ENCODE measurements at regions not wholly inside any gene's neighbourhood (a gene's known extent, or its start where the extent isn't known, plus 50 kb on each side); places are given as distances from the start of the nearest gene placed in this dataset.
"Not testable (repeated sequence)": the region's sequence is repeated elsewhere in the genome, so short reads cannot be mapped to it uniquely, and the experiment has no call there.

DNA sequence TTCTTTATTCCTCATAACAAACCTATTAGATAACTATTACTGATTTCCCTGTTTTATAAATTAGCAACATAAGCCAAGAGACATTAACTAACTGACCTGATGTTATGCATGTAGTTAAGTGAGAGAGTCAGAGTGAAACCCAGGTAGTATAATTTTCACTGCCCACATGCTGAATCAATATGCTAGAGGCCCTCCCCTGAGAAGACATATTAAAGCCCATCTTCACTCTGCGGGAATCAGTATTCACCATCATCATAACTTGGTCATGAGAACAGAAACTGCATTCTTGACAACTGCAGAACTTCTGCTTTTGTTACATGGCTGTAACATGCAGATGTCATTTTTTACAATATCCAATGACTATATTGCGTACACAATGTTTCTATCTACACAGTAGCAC, 1324.3 kb downstream of the ARAP2 start:
- DNase-seq: no peak

DNA sequence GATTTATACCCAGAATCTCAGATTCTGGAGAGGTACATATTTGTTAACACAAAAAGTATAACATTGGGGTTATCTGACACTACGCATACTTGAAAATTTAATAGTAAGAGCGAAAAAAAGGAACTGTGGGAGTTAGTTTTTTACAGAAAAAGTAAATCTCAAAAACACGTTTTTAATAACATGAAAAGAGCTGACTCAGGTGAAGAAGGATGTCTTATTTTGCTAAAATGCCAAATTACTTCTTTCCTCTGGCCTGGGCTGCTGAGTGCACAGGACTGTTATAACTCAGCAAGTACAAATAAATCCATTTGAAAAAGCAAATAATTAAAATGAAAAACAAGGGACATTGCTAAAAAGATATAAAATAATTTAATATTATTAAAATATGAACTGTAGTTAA, 1322.9 kb downstream of the ARAP2 start:
- DNase-seq: no peak

DNA sequence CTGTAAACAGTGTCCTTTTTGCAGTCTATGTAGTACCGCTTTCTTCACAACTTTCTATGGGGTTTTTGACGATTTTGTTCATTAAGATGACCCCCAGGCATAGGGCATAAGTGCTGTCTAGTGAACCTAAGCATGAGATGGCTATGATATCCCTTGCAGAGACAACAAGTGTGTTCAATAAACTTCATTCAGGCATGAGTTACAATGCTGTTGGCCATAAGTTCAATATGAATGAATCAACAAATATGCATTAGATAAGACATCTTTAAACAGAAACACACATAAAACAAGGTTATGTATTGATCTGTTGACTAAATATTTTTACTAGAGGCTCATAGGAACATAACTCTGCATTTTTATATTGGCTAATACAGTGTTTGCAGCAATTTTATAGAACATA, 1322.0 kb downstream of the ARAP2 start:
- no peak for DNase-seq

DNA sequence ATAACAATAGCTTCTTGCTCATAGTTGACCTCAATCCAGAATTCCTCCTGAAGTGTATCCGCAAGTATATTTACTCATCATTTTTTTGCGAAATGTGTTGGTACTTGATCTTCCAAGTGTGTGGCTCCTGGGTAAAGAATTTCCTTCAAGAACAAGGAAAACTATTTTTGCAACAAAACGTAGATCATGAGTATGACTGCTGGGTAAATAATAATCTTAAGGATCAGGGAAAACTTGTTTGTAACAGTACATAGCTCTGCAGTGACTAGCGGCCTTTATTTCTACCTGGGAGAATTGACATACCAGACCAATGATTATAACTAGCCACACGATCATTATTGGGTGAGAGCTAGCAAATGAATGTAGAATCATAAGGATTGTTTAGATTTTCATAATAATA, 1311.7 kb downstream of the ARAP2 start:
- no peak for DNase-seq

DNA sequence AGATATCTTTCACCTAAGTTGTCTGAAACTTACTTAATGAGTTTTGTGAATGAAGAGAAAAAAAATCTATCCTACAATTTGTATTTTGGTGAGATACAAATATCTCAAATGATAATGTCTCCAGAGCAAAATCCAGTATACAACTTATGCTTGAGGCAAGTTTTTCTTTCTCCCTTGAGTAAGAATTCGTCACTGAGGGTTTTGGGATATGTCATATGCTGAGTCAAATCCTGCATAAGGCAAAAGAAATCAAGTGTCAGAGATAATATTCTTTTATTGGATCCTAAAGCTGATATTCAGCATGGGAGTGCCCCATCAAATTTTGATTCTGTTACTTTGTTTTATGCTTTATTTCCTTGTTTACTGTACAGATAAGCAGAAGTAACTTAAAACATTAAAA, 1308.6 kb downstream of the ARAP2 start:
- DNase-seq: no peak

DNA sequence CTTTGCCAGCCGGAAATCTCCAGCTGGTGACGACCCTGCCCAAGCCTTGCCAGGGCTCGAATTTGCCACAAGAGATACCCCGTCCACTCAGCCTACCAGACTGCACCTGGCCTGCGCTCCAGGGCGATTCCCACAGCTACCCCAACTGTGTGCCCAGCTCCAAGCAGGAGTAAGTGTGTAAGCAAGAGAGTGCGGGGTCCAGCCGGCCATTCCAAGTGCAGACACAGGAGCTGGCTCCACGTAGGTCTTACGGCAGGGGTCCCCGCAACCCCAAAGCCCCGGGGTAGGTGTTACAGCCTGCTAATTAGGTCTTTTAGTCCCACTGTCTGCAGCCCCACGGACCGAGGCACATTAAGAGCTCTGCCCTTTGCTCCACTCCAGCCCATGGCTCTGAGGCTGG, 1305.2 kb downstream of the ARAP2 start:
- no peak for DNase-seq

DNA sequence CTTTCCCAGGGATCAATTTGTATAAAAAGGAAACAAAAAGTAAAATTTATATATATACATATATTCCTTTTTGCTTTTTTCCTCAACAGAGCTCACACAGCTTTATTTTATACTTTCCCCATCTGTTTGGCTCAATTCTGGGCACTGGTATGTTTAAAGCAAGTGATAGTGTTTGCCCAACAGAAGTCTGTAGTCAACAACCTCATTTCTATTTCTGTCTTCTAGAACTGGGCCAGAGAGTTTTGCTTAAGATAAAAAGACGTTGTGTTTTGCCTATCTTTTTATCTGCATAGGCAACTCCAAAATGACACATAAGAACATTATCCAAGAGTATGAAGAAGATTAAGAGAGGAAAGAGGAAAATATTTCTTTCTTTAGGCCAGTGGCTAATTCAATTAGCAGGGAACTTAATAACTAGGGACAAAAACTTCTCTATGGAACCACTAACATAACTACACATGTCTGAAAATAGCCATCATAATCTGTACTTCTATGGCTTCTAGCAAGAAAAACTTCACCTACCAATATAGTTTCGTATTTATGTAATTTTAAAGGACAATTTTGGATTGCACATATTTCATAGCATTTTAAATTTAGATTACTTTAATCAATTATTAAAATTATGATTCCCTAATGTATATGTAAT, 1300.5 kb downstream of the ARAP2 start:
- DNase-seq: no peak

DNA sequence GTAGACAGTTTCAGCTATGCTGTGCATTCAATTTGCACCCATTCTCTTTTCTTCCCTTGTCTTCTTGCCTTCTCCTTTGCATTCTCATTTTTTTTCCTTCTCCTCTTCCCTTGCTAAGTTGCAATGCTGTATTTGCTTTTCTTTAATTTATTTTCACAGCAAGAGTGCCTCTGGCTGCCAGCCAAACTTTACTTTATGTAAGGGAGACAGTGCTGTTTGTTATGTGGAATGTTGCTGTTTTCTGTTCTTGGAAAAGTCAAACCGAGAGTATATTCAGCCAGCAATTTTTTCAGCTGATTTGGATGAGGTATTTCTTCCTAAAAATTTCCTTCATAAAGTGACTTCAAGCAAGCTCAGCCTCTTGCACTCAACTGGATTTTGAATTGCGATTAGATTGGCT, 1293.4 kb downstream of the ARAP2 start:
- DNase-seq: peak; percentile 11

DNA sequence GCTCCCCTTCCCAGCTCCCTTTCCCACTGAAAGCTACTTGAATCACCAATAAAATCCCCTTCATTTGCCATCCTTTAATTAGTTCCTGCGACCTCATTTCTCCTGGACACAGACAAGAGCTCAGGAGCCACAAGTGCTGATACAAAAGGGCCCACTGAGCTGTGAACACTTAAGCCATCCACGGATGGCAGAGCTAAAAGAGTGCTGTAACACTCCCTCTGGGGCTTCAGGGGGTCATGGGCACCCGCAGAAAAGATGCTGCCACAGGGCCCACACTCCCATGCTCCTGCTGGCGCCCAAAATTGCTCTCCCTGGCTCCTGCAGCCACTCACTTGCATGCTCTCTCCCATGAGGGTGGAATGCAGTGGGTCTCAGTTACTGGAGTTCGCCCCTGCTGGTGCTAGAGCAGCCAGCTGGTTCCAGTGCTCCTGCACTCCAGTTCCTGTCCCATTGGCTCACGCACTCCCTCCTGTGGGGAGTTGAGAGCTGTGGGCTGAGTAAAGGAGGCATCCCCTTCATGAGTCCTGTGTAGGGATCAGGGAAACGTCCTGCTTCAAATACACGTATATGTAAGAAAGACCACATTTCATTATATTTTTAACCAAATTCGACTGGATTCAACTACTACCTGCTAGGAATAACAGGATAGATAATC, 1291.0 kb downstream of the ARAP2 start:
- DNase-seq: no peak

DNA sequence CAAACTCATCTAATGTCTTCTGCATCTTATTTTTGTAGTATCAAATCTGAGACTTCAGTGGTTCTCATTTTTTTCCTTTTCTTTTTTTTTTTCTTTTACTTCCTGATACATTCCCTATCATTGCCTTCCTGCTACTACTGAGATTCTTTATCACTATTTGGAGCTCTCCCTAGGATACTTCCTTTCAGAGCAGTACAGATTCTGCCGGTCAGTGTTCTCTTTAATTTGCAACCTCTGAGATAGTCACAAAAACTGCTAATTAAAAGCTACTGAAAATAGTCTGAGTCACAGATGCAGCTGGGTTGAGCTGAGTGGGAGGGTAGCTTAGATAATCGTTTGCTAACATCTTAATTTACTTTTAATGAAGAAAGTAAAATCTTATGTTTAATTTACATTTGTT, 1279.7 kb downstream of the ARAP2 start:
- no peak for DNase-seq

DNA sequence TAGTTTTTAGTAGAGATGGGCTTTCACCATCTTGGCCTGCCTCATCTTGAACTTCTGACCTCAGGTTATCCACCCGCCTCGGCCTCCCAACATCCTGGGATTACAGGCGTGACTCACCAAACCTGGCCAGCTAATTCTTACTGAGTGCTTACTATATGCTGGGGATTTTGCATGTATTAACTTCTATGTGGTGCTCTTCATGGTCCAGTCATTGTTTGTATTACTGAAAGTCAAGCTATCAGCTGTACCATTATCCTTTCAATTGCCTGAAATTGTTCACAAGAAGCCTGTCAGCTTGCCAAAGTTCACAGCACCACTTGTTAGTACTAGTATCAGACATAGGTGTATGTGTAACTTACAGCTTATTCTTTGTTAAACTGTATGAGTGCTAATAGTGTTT, 1272.1 kb downstream of the ARAP2 start:
- peak; percentile 76 for DNase-seq

DNA sequence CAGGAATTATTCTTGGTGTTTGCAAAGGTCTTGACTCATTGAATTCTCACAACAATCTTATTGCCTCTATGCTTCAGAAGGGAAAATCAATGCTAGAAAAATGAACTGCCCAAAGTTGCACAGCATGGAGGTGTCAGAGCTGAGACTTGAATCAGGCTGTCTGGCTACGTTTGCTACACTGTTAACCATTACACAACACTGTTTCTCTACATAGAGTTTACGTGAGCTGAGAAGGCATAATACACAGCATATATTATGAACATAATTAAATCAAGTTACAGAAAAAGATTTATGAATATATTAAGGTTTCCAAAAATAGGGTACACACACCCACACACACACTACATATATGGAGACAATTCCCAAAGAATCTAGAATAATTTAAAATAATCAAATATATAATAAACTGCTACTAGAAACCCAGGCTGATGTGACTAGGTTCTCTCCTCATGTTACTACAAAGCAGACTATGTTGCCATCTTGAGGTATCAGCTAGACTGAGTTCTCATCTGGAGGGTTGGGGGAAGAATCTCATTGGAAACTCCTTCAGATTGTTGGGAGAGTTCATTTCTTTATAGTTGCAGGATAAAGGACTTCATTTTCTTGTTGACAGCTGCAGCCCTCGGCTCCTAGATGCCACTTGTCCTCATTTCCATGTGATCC, 1270.5 kb downstream of the ARAP2 start:
- no peak for DNase-seq

DNA sequence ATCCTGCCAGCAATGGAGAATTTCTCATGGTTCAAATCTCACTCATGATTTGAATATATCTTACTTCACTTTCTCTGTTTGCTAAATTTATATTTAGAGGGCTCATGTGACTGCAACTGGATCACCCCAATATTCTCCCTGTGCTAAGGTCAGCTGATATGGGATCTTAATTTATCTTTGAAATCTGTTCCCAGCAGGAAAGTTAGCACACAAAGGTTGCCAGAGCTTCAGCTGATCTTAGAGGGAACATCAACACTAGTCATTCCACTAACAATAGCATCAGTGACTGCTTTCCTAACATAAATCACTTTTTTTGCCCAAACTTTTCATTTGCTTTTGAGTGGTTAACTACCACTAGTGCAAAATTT, 1270.0 kb downstream of the ARAP2 start:
- no peak for DNase-seq

DNA sequence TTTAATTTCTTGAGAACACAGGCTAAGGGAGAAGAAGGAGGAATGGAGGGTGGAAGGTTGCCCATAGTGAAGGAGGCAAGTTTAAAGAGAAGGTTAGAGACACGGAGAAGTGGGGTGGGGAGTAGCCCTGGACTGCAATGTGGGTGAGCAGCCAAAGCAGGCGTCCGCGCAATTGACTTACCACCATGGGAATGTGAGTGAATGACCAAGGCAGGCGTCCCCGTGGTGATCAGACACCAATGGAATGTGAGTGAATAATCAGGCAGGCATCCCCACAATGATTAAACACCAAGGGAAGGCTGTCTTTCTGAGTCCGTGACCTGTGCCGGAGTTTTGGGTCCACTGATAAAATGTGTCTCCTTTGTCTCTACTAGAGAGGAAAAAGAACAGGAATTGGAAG, 1223.1 kb downstream of the ARAP2 start:
- not testable (repeated sequence) for DNase-seq

DNA sequence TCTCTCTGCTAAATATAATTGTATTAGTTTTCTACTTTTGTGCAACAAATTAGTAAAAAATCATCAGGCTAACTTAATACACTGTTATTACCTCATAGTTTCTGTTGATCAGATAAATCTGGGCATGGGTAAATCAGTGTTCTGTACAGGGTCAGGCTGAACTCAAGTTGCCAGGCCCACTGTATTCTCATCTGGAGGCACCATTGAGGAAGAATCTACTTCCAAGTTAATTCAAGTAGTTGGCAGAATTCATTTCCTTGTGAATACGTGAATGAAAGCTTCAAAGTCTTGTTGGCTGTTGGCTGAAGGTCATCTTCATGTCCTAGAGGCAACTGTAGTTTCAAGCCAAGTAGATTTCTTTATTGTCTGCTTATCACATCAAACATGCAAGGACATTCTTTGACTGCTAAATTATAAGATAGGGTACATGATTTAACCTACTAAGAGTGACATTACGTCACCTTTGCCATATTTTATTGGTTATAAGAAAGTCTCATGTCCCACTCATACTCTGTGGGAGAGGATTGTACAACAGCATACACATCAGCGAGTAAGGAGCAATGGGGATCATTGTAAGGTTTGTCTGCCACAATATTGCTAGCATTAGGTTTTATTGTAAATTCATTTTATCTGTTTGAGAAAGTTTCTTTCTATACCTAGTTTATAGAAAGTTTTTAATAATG, 1219.0 kb downstream of the ARAP2 start:
- DNase-seq: no peak

DNA sequence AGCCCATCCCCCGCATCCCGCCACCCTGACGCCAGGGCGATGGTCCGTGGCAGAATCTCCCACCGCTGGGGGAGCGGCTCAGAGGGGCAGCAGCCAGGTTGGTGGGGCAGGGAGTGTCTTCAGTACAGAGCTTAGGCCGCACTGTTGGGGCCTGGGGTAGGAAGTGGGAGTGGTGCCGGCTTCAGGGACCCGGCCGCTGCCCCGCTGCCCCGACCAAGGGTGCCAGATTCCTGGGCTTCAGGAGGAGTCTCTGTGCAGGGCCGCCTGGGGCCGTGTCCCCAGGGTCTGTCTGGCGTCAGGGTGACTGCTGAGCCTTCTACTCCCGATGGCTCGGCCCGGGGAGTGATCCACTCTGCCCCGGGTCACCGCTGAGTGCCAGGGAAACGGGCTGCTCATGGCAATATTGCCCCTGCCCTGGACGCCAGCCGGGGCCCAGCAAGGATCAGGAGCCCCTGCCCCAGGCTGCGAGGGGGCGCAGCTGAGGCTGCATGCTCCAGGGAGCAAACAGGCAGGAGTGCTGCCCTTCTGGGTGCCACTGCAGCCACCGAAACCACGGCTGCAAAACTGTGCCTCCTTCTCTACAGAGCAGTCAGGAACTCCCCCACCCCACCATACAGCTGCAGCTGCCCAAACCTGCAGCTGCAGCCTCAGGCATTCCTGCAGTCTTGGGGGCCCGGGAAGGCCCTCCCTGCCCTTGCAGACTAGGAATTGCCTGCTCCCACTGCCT, 1206.1 kb downstream of the ARAP2 start:
- DNase-seq: no peak

DNA sequence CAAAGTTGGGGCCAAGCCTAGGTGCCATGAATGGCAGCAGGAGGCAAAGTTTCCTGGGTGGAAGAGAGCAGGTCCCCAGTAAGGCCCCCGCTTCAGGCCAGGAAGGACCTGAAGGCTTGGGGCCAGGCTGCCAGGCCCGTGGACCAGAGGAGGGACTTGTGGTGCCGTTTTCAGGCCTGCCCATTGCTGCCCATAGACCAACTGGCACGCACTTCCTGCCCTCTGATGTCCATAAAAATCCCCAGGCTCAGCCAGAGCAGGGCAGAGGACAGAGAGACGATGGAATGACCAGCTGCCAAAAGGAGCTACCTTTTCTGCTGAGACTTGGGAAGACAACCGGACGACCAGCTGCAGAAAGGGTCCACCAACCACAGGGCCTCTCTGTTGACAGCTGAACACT, 1205.5 kb downstream of the ARAP2 start:
- no peak for DNase-seq

DNA sequence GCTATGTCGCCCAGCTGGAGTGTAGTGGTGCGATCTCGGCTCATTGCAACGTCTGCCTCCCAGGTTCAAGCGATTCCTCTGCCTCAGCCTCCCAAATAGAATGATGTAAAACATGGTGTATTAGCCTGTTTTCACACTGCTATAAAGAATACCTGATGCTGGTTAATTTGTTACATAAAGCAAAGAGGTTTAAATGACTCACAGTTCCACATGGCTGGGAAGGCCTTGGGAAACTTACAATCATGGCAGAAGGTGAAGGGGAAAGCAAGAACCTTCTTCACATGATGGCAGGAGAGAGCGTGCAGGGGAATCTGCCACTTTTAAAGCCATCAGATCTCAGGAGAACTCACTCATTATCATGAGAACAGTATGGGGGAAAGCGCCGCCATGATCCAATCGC, 1191.8 kb downstream of the ARAP2 start:
- DNase-seq: no peak

DNA sequence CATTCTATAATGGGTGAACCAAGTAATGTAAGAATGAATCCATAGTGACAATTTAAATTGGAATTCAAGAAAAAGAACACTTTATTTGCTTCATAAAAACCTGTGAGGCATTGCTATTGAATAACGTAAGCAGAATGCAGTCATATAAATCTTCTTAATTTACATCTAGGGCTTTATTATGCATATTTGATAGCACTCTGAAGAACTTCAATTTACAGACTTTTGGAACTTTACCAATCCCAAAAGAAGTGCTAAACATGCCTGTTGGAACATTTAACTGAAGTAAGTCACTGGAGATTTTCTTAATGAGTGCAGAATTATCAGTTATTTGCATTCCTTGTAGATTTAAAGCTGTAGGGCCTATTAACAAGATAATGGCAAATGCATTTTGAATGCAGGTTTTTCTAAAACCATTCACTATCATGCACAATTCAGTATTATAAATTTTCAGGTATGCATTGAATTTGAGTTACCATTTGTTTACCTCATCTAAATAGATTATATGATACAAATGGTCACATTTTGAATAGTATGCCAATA, 1181.2 kb downstream of the ARAP2 start:
- no peak for DNase-seq

DNA sequence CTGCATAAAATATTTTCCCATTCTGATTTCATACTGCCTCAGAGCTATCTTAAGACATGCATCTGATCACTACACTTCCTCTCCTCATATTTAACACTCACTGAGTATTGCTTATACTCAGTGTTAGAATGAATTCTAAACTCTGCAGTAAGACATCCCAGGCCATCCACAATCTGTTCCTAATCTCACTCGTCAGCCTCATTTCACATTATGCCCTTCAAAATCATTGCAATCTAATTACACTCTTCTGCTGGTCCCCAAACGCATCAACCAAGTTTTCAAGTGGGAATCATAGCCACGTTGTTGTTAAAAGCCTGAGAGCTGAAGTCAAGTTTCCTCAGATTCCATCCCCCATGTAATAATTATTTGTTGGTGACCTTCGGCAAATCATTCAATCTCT, 1177.9 kb downstream of the ARAP2 start:
- no peak for DNase-seq

DNA sequence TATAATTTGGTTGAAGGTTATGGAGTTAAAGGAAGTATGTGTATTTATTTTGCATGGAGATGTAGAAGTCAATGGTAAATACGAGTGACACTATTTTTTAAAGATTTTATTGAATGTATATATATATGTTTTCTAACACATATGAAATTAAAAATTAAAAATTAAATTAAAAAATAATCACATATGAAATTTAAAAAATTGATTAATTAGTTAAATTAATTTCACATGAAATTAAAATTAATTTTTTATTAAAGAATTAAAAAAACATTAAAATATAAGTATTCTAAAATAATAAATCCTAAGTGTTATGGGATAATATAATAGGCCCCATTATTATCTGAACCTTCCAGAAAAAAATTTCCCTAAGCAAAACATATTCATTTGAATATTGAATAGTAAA, 1163.5 kb downstream of the ARAP2 start:
- no peak for DNase-seq

DNA sequence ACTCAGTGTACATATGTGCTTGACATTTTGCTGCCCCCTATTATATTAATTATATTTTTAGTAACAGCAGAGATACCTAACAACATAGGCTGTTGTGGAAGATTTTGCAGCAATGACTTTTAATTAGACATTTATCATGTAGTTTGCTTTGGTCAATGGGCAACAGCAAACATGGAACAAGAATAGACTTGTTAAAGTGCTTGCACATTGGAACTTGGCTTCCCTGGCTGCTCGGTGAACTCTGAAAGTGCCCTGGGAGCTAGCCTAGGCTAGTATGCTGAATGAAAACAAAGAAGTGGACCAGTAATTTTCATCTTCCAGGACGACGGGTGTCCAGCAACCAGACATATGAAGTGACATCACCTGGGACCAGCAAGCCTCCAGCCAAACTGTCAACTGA, 1157.1 kb downstream of the ARAP2 start:
- DNase-seq: peak; percentile 3

DNA sequence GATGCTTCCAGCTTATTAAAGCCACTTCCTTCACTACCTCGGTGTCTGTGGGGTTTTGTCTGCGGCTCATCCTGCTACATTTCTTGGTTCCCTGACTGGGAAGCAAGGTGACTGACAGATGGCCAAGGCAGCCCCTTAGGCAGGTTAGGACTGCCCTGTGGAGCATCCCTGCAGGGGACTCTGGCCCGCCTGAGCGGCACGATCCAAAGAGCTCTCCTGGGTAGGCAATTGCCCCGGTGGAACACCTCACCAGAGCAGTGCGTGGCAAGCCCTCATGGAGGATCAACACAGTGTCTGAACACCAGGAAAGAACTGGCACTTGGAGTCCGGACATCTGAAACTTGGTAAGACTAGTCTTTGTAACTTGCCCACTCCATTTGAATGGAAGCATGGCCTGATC, 1143.4 kb downstream of the ARAP2 start:
- no peak for DNase-seq

Measured in NCI-H774 (cell line).